HTR-8/SVneo (cell line): ENCODE measurements at regions not wholly inside any gene's neighbourhood (a gene's known extent, or its start where the extent isn't known, plus 50 kb on each side); places are given as distances from the start of the nearest gene placed in this dataset.
"Not testable (repeated sequence)": the region's sequence is repeated elsewhere in the genome, so short reads cannot be mapped to it uniquely, and the experiment has no call there.

ENCODE experiments used
- DNase-seq: peaks from one replicate; pipeline ENCODE4 v3.0.0; 2011; ENCODE audit warnings: low spot score, mixed read lengths; ENCODE audit not compliant: insufficient read length
- FAIRE-seq: peaks from 2 replicates; lab custom pipeline; 2011; peaks lifted over from hg19 to GRCh38; lab: Jason Lieb, UNC

DNA sequence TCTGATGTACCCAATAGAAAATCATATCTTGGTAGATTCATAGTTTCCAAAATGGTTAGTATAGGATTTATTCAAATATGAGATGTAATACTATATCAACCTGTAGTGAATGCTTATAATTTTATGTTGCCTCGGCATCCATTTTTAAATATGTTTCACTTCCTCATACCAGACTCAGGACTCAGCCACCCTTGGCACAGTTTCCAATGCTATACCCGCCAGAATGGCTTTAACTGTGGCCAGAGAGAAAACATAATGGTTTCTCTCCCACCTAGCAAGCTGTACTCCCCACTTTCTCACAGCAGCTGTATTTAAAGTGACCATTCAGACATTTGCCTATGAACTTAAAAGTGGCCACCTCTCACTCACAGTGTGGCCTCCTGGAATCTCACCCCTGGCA, 466.6 kb upstream of the PABPC4L start:
- FAIRE-seq (no peak), DNase-seq (no peak)

GRCh38 chr4:134666640-134667039, 465.1 kb upstream of the PABPC4L start:
- DNase-seq, result no peak
- no peak for FAIRE-seq

DNA sequence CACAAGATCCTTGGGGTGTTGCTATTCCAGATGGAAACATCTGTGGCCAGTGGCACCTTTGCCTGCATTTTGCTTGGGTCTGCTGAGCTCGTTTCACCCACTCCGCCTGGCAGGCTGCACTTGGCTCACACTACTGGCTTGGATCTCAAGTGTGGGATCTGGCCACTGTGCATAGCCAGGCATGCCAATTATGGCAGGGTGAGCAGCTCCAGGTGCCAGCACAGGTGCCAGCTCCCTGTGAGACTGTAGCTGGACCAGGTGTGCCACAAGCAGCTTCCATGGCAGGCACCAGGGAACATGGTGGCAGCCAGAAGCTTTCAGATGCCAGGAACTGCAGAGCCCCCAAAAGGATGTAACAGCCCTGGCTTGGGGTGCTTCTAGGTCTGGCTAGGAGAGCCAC, 463.8 kb upstream of the PABPC4L start:
- FAIRE-seq, result no peak

GRCh38 chr4:134663742-134664141, 462.2 kb upstream of the PABPC4L start:
- no peak for DNase-seq
- FAIRE-seq, result no peak

More for the DNA sequence above, 463.8 kb upstream of the PABPC4L start:
- no peak for DNase-seq

- FAIRE-seq, result no peak
- DNase-seq, result no peak
Measured at GRCh38 chr4:134650461-134650860, 448.9 kb upstream of the PABPC4L start.

DNA sequence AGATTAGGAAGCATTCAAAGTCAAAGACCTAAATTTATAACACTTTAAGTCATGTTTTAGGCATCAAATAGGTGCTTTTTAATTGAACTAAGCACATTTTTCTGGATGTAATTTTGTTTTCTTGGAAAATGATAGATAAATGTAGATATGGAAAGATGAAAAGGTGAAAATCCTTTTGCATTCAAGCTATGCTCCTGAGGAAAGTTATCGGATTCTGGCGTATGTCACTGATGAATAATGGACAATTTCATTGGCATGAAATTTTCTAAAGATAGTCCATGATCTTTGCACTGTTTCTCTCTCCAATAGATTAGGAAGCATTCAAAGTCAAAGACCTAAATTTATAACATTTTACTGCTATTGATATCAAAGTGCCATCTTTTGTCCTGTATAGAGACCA, 444.2 kb upstream of the PABPC4L start:
- FAIRE-seq (no peak), DNase-seq (no peak)

- DNase-seq (no peak), FAIRE-seq (no peak)
Measured at GRCh38 chr4:134636338-134637051, 434.9 kb upstream of the PABPC4L start.

- FAIRE-seq, result no peak
- no peak for DNase-seq
Measured at GRCh38 chr4:134634301-134634700, 432.7 kb upstream of the PABPC4L start.

- DNase-seq (no peak), FAIRE-seq (no peak)
Measured at GRCh38 chr4:134632056-134632455, 430.5 kb upstream of the PABPC4L start.

DNA sequence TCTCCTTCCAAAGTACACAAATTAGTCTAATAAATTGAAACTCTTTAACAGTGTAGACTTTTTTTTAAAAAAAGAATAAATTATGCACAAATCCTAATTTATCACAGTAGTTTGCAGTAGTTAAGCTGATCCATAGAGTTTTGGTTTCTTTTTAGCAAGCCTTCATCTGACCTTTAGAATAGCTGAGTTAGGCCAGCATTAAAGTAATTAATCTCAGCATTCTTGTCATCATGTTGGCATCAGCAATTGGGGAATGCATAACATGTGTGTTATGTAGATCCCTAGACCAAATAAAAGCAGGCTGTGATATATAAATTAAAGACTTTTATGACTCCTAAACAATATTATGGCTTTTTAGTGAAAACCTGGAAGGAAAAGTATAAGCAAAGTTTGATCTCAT, 426.5 kb upstream of the PABPC4L start:
- DNase-seq (peak; percentile 19), FAIRE-seq (no peak)

- FAIRE-seq (no peak), DNase-seq (no peak)
Measured at GRCh38 chr4:134627366-134627765, 425.8 kb upstream of the PABPC4L start.

DNA sequence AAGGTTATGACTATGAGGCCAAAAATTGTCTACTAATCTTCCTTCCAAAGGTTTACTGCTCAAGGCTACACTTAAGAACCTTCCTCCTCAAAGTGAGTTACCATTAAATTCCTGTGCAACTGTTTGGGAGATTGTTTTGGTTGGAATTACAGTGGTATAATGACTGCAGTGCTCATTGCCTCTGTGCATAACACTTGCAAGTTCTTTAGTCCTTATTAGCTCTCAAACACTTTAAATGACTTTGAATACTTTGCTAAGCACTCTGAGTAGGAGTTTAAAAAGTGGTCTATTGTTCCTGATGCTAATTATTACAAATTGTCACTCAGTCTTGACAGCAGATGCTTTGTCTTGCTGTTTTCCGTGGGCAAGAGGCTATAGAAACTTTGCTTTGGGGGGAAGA, 422.8 kb upstream of the PABPC4L start:
- FAIRE-seq (no peak), DNase-seq (no peak)

DNA sequence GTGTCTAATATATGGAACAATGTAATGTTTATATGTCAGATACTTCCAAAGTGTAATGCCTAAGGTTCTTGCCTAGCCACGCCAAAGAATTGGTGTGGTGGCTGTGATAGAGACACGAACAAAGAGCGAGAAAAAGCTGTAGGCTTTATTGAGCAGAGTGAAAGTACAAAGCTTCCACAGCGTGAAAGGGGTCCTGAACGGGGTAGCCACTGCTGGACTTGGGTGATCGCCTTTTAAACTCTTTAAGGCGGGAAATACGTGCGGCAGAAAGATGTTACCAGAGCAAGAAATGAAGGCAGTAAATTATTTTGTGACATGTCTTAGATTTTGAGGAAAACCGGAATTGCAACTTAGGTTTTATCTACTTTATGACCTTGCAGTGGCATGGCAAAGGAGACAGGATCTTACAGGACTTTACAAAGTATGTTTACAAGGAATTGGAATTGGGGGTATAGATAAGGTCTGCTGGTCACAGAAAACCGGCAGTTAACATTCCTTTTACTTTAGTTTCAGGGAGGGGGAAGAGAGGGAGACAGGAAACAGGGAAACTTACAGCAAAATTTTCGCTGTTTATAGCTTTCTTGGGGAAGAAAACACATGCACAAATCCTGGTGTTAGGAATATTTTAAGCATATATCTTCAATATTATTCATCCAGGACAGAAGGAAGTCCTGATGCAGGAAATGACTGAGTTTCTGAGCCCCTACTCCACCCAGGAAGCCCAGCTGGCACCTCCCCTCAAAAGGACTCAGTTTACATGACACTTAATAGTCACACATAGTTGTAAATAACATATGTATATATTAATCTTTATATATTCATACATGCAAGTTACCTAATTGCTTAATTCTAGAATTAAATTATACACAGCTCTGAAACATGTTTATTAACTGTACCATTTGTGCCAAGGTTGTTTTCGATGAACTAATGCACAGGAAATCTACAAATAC, 421.3 kb upstream of the PABPC4L start:
- not testable (repeated sequence) for FAIRE-seq, DNase-seq

- DNase-seq, result no peak
- no peak for FAIRE-seq
Measured at GRCh38 chr4:134622199-134622598, 420.6 kb upstream of the PABPC4L start.

DNA sequence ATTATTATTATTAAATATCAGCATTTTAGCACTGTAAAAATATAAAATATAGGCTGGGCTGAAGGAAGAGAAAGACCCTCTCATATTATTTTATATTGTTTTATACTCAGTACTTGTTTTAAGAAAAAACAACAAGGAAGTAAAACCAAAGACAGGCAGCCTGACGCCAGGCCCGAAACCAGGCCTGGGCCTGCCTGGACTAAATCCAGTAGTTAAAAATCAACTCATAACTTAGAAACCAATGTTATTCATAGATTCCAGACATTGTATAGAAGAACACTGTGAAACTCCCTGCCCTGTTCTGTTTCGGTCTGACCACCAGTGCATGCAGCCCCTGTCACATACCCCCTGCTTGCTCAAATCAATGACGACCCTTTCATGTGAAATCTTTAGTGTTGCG, 420.1 kb upstream of the PABPC4L start:
- not testable (repeated sequence) for FAIRE-seq, DNase-seq

- FAIRE-seq, result no peak
- DNase-seq, result no peak
Measured at GRCh38 chr4:134610956-134611355, 409.4 kb upstream of the PABPC4L start.

DNA sequence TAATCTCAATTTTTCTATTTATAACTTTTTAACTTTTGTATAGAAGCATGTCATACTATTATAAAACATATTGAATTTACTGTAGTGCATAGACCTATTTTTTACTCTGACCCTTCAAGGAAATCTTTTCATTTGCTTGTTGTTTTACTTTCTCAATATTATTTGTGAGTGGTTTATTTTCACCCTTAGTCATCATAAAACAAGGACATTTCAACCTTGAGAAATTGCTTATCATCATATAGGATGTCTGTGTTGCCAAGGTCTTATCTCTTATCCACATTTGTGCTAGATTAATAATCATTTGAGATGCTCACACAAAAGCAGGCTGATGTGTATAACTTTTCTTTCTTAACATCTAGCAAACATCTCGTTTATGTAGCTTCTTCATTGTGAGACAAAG, 408.6 kb upstream of the PABPC4L start:
- DNase-seq, result no peak
- FAIRE-seq, result no peak

GRCh38 chr4:134601706-134602105, 400.1 kb upstream of the PABPC4L start:
- no peak for DNase-seq
- no peak for FAIRE-seq

GRCh38 chr4:134591326-134591725, 389.7 kb upstream of the PABPC4L start:
- DNase-seq, result no peak
- FAIRE-seq, result no peak

GRCh38 chr4:134585972-134586371, 384.4 kb upstream of the PABPC4L start:
- no peak for FAIRE-seq
- DNase-seq, result no peak

DNA sequence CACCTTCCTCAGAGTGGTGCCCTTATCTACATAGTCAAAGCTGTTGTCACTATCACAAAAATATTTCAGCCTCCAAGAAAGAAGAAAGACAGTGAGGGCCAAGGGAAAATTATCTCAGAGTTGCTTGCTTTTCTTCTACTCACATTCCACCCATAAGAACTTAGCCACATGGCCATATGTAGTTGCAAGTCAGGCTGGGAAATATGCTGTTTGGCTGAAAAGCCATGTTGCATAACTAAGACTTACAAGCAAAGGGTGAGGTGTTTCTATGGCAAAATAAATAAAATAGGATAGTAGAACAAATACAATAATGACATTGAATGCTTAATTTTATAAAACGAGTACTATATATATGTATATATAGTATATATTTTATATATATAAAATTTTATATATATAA, 365.9 kb upstream of the PABPC4L start:
- DNase-seq (no peak), FAIRE-seq (no peak)
